ENCODE measurements at regions not wholly inside any gene's neighbourhood (a gene's known extent, or its start where the extent isn't known, plus 50 kb on each side); places are given as distances from the start of the nearest gene placed in this dataset.
"Not testable (repeated sequence)": the region's sequence is repeated elsewhere in the genome, so short reads cannot be mapped to it uniquely, and the experiment has no call there.

DNA sequence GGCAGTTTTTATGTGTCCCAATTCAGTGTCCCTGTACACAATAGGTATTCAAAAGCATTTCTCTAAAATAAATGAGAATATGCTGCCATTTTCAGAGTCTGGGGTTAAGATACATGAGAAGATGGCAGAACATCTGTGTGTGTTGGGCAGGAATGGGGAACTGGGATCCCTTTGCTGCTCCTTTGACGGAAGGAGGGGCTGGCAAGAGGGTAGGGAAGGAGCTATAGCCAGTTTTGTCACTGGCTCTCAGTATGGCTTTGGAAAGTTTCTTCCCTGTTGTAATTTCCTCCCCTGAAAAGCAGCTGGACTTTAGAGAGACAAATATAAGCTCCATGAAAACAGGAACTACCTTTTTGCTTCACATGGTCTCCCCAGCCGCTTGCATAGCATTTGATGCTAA lies 137.5 kb upstream of the PRR23C start:
- no peak overlapping the region for H3K4me3 ChIP-seq (ENCODE audit: low read length)
- no peak for DNase-seq (ENCODE audit: low read depth)
- TF ChIP-seq, protein P1, sequence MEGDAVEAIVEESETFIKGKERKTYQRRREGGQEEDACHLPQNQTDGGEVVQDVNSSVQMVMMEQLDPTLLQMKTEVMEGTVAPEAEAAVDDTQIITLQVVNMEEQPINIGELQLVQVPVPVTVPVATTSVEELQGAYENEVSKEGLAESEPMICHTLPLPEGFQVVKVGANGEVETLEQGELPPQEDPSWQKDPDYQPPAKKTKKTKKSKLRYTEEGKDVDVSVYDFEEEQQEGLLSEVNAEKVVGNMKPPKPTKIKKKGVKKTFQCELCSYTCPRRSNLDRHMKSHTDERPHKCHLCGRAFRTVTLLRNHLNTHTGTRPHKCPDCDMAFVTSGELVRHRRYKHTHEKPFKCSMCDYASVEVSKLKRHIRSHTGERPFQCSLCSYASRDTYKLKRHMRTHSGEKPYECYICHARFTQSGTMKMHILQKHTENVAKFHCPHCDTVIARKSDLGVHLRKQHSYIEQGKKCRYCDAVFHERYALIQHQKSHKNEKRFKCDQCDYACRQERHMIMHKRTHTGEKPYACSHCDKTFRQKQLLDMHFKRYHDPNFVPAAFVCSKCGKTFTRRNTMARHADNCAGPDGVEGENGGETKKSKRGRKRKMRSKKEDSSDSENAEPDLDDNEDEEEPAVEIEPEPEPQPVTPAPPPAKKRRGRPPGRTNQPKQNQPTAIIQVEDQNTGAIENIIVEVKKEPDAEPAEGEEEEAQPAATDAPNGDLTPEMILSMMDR (conservative IDR thresholded peaks at IDR 0.05; ENCODE audit: low read length) = no peak

DNA sequence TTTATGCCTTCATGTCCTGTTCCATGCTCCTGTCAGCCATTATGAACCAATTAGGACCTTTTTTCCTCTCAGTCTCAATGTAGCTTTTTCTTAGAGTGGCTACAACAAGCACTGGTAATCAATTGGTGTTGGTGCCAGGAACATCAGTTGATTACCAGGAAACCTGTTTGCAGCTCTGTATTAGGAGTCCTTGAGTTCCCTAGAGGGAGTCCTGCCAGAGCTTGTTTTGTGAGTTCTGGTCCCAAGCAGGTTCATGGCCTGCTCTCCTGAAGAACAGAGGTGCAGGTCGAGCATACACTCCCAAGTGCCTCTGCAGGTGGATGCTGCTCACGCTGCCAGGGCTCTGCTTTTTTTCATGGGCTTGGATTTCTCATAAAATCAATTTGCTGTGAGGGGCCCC lies 137.9 kb upstream of the PRR23C start:
- H3K4me3 ChIP-seq (ENCODE audit: low read length) = no peak overlapping the region
- TF ChIP-seq, protein P1 (conservative IDR thresholded peaks at IDR 0.05; ENCODE audit: low read length) = no peak
- DNase-seq (ENCODE audit: low read depth) = no peak

DNA sequence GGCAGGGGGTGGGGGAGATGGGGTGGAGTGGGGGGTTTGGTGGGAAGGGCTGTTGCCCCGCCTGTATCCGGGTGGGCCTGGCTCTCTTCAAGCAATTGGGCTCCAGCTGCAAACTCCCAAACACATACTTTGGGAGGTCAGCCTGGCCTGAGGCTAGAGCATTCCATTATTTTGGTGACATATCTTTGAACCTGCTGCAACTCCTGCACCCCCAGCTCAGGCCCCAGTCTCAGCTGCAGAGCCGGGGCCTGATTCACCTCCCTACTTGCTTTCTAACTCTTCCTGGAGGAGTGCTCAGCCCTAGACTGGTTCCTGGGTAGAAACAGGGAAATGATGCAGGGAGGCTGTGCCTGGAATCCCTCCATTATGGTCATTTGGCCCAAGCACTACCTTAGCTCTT lies 140.8 kb upstream of the PRR23C start:
- no peak for DNase-seq (ENCODE audit: low read depth)
- TF ChIP-seq, protein P1 (conservative IDR thresholded peaks at IDR 0.05; ENCODE audit: low read length) = no peak

DNA sequence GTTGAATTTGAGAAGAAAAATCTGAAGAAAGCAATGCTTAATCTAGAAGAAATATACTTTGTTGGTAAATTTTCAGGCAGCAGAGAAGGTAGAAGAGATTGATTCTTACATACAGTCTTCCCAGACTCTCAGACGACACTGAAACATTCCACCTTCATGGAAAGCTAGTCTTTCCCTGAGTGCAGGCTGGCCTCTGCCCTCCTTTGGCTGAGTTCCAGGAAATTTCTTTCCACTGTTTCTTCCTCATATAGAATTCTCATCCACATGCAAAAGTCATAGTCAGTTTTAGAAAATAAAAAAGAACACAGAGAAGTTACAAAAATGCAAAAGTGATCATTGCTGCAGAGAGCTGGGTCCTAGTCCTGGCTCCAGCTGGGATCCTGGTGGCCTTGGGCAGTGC lies 142.5 kb upstream of the PRR23C start:
- no peak for DNase-seq (ENCODE audit: low read depth)
- TF ChIP-seq, protein P1 (conservative IDR thresholded peaks at IDR 0.05; ENCODE audit: low read length) = no peak
- H3K4me3 ChIP-seq (ENCODE audit: low read length) = no peak overlapping the region

More for the DNA sequence above, 140.8 kb upstream of the PRR23C start:
- no peak overlapping the region for H3K4me3 ChIP-seq (ENCODE audit: low read length)

DNA sequence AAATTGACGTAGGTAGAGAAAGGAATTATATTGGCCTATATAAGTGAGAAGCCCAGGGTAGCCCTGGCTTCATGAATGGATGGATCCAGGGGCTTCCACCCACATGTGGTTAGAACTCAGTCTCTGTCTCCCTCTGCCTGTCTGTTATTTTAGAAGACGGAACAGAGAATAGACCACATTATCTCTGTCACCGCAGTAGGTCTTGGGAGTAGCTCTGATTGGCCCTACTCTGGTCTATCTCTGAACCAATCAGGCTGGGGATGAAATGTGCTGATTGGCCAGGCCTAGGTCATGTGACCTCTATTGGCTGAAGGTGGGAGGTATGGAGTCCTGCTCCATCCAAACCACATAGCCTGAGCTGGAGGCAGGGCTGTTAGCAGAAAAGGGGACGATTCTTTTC lies 143.0 kb upstream of the PRR23C start:
- TF ChIP-seq, protein P1 (conservative IDR thresholded peaks at IDR 0.05; ENCODE audit: low read length) = no peak
- H3K4me3 ChIP-seq (ENCODE audit: low read length) = no peak overlapping the region
- no peak for DNase-seq (ENCODE audit: low read depth)

DNA sequence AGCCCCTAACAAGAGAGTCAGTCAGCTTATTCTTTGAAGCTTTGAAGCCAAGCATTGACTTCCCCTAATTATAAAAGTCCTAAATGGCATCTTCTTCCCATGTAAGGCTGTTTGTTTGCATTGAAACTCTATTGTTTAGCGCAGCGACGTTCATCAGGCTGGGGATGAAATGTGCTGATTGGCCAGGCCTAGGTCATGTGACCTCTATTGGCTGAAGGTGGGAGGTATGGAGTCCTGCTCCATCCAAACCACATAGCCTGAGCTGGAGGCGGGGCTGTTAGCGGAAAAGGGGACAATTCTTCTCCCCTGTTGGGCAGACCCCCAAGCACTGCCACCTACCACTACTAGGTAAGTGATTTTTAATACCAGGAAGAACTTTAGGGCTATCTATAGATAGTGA lies 145.3 kb upstream of the PRR23C start:
- no peak for DNase-seq (ENCODE audit: low read depth)

DNA sequence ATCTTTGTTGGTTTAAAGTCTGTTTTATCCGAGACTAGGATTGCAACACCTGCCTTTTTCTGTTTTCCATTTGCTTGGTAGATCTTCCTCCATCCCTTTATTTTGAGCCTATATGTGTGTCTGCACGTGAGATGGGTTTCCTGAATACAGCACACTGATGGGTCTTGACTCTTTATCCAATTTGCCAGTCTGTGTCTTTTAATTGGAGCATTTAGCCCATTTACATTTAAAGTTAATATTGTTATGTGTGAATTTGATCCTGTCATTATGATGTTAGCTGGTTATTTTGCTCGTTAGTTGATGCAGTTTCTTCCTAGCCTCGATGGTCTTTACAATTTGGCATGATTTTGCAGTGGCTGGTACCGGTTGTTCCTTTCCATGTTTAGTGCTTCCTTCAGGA lies 149.4 kb upstream of the MRPS22 start:
- H3K4me3 ChIP-seq (ENCODE audit: low read length); DNase-seq (ENCODE audit: low read depth): not testable (repeated sequence)

More for the DNA sequence above, 145.3 kb upstream of the PRR23C start:
- H3K4me3 ChIP-seq (ENCODE audit: low read length) = no peak overlapping the region
- TF ChIP-seq, protein P1 (conservative IDR thresholded peaks at IDR 0.05; ENCODE audit: low read length) = no peak

DNA sequence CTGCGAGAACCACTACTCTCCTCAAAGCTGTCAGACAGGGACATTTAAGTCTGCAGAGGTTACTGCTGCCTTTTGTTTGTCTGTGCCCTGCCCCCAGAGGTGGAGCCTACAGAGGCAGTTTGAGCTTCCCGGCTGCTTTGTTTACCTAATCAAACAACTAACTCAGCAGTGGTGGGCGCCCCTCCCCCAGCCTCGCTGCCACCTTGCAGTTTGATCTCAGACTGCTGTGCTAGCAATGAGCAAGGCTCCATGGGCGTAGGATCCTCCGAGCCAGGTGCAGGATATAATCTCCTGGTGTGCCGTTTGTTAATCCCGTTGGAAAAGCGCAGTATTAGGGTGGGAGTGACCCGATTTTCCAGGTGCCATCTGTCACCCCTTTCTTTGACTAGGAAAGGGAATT lies 147.7 kb upstream of the MRPS22 start:
- not testable (repeated sequence) for DNase-seq (ENCODE audit: low read depth); H3K4me3 ChIP-seq (ENCODE audit: low read length)

Measured in AG10803 (cell line).